ENCODE measurements at regions not wholly inside any gene's neighbourhood (a gene's known extent, or its start where the extent isn't known, plus 50 kb on each side); places are given as distances from the start of the nearest gene placed in this dataset.

DNA sequence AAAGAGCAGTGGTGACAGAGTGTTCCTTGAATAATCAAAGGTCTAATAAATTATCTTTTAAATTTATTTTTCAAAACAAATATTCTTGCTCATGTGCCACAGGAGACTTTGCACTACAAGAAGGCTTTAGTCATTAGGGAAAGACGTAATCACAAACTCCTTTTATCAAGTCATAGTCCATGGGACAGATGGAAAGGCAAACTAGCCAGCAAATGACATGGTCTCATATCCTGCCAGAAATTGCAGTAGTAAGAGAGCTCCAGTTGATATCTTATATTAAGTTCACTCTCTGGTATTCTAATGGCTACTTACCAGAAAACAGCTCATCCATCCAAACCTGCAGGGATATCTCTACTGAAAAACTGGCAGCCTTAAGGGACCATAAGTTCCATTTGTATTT, 225.0 kb upstream of the TP63 start:
- CTCF ChIA-PET, result no interaction called here
- no peak overlapping the region for H3K4me3 ChIP-seq (ENCODE audit: low read depth, low read length)
- no peak for DNase-seq (ENCODE audit: low read depth, low spot score)
- POLR2A ChIA-PET, result no interaction called here
- TF ChIP-seq CTCF (IDR thresholded peaks at IDR 0.05; ENCODE audit: insufficient read depth, low read length, missing control alignments), result no peak

DNA sequence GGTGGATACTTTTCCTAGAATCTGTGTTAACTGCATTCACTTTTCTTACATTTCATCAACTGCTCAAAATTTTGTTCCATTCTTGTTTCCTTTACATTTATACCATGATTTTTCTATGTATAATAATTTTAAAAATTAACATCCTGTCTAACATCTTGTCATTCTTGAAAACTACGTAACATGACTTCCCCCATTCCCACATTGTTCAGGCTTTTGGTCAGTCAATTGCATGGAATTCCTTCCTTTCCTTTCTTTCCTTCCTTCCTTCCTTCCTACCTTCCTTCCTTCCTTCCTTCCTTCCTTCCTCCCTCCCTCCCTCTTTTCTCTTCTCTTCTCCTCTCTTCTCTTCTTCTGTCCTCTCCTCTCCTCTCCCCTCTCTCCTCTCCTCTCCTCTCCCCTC, 220.7 kb upstream of the TP63 start:
- no peak overlapping the region for H3K4me3 ChIP-seq (ENCODE audit: low read depth, low read length)
- CTCF ChIA-PET, result no interaction called here
- DNase-seq (ENCODE audit: low read depth, low spot score), result no peak
- TF ChIP-seq CTCF (IDR thresholded peaks at IDR 0.05; ENCODE audit: insufficient read depth, low read length, missing control alignments), result no peak
- POLR2A ChIA-PET, result no interaction called here

DNA sequence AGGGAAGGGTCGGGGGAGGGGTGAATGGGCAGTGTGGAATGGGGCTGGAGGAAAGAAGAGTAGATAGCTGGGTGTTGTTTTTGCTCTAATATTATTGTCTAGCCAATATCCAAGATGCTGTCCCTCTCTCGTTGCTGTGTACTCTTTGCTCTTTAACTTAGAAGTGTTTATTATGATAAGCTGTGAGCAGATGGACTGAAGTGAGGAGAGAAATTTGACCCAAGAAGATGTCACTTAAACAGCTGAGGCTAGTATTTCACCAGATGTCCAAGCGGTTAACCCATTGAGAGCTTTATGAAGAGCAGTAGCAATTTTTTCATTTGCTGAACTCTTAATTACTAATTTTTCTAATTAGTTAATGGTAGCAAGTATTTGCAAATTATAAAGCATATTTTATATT, 212.2 kb upstream of the TP63 start:
- ChIA-PET POLR2A (no interaction called here), CTCF (no interaction called here)
- DNase-seq (ENCODE audit: low read depth, low spot score), result no peak
- no peak overlapping the region for H3K4me3 ChIP-seq (ENCODE audit: low read depth, low read length)
- TF ChIP-seq CTCF (IDR thresholded peaks at IDR 0.05; ENCODE audit: insufficient read depth, low read length, missing control alignments), result no peak

GRCh38 chr3:189419683-189420082, 211.5 kb upstream of the TP63 start:
- POLR2A ChIA-PET, result no interaction called here
- no peak overlapping the region for H3K4me3 ChIP-seq (ENCODE audit: low read depth, low read length)
- no peak for TF ChIP-seq CTCF (IDR thresholded peaks at IDR 0.05; ENCODE audit: insufficient read depth, low read length, missing control alignments)
- no peak for DNase-seq (ENCODE audit: low read depth, low spot score)
- CTCF ChIA-PET, result no interaction called here

GRCh38 chr3:189424922-189425321, 206.3 kb upstream of the TP63 start:
- TF ChIP-seq CTCF (IDR thresholded peaks at IDR 0.05; ENCODE audit: insufficient read depth, low read length, missing control alignments), result no peak
- CTCF ChIA-PET, result no interaction called here
- no peak for DNase-seq (ENCODE audit: low read depth, low spot score)
- no peak overlapping the region for H3K4me3 ChIP-seq (ENCODE audit: low read depth, low read length)
- POLR2A ChIA-PET, result no interaction called here

- H3K4me3 ChIP-seq (ENCODE audit: low read depth, low read length), result no peak overlapping the region
- CTCF ChIA-PET, result no interaction called here
- no peak for DNase-seq (ENCODE audit: low read depth, low spot score)
- TF ChIP-seq CTCF (IDR thresholded peaks at IDR 0.05; ENCODE audit: insufficient read depth, low read length, missing control alignments), result no peak
- POLR2A ChIA-PET, result no interaction called here
These were observed 202.2 kb upstream of the TP63 start for GRCh38 chr3:189429019-189429418.
